ENCODE measurements at regions not wholly inside any gene's neighbourhood (a gene's known extent, or its start where the extent isn't known, plus 50 kb on each side); places are given as distances from the start of the nearest gene placed in this dataset.

DNA sequence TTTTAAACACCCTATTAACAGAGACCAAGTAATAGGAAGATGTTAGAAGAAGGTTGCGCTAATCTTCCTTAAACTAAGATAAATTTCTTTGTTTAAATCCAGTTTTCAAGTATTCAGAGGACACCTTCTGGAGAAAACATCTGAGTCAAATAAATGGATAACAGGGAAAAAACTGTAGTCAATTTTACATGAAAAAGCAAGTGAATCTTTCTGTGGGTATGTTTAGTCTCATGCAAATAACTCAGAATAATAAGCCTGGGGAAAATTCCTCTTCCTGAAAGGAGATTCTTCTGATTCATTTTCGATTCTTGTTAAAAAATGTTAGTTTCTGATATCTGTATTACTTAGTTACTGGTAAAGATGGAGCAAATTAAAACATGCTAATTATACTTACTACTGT lies 145.5 kb downstream of the CTH start:
- no peak for TF ChIP-seq CTCF (IDR thresholded peaks at IDR 0.05)
- TF ChIP-seq EP300 (IDR thresholded peaks at IDR 0.05): no peak
- TF ChIP-seq POLR2A (IDR thresholded peaks at IDR 0.05): no peak
- no peak for TF ChIP-seq POLR2AphosphoS5 (IDR thresholded peaks at IDR 0.05)

All from sigmoid colon (tissue), 4 donors.